HG03558 (cell line): ENCODE measurements at regions not wholly inside any gene's neighbourhood (a gene's known extent, or its start where the extent isn't known, plus 50 kb on each side); places are given as distances from the start of the nearest gene placed in this dataset.

Experiments
- ATAC-seq: cut with Tn5 transposase; IDR thresholded peaks from one replicate; pipeline ENCODE4 v1.9.1; 2021; ENCODE audit warnings: moderate number of reproducible peaks; ENCODE audit not compliant: unreplicated experiment; ENCODE audit errors: extremely low read depth

- ATAC-seq: no peak
Observed at GRCh38 chr15:31847961-31848360, 182.4 kb upstream of the CHRNA7 start.

- no peak for ATAC-seq
Observed at GRCh38 chr15:31848621-31849020, 181.7 kb upstream of the CHRNA7 start.

DNA sequence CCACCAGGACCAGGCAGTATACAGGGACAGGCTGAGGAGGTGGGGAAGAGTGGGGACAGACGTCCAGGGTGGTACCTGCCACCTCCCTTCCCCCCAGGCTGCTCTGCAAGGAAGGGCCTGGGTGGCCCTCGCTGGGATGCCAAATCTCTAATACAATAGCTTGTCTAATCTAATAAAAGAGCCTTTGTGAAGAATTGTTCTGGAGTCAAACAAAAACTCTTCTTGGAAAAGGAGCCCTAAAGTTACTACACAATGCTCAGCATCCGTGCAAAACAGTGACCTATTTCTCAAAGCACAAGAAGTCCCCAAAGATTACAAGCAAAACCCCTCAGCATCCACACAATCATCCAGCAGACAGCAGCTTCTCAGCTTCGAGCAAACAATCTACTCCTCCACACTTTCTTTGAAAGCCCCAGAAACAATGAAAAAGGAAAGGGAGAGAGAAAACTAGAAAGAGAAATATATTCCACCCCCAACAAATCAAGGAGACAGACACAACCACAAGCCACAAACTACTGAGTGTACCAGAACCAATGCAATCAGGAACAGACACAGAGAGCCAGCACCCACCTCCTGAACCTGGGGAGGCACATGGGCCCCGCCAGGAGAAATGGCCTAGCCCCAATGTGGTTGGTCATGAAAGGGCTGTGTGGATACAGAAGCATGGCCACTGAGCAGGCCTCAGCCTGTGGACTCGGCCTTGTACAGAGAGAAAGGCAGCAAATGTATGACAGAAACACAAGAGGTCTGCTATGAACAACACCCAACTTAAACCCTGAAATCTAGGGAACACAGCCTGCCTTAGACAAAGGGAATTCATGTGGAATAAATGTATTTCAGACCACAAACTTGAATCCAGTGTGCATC is 177.1 kb upstream of the CHRNA7 start:
- no peak for ATAC-seq

GRCh38 chr15:31856581-31856980 is 173.7 kb upstream of the CHRNA7 start:
- no peak for ATAC-seq

DNA sequence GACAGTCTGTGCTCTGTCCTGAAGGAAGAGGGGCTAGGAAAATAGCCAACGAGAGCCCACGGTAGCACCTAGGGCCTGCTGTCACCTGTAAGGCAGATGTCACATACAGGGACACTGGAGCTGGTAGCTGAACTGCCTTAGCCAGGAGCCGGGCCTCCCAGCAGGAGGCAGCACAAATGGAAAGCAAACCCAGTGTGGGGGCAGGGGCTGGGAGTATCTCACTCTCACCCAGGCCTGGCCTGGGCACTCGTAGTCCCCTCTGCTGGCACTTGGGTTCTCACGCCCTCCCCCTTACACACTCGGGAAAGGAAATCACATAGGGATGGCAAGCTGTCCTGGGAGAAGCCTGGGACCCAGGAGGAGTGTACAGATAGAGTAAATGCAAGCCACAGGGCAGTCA is 173.1 kb upstream of the CHRNA7 start:
- no peak for ATAC-seq

- no peak for ATAC-seq
Observed at GRCh38 chr15:31858026-31858425, 172.3 kb upstream of the CHRNA7 start.

DNA sequence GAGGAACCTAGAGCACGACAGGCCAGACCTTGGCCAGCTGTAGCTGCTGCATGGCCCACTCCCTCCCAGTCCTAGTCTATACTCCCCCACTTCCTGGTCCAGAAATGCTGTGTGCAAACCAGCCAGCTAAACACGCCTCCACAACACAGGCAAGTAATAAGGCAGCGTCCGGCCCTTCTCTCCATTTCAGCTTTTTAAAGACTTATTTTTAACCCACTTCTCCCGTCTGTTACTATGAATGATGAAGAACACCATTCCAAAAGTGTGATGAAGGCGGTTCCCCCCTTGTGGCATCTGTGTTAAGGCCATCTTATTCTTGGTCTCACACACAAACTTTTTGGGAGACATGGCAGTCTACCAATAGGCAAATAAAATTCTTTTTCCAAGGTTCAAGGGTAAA is 164.1 kb upstream of the CHRNA7 start:
- no peak for ATAC-seq

GRCh38 chr15:31867536-31868442 is 162.5 kb upstream of the CHRNA7 start:
- no peak for ATAC-seq

- no peak for ATAC-seq
Observed at GRCh38 chr15:31869686-31870307, 160.5 kb upstream of the CHRNA7 start.

DNA sequence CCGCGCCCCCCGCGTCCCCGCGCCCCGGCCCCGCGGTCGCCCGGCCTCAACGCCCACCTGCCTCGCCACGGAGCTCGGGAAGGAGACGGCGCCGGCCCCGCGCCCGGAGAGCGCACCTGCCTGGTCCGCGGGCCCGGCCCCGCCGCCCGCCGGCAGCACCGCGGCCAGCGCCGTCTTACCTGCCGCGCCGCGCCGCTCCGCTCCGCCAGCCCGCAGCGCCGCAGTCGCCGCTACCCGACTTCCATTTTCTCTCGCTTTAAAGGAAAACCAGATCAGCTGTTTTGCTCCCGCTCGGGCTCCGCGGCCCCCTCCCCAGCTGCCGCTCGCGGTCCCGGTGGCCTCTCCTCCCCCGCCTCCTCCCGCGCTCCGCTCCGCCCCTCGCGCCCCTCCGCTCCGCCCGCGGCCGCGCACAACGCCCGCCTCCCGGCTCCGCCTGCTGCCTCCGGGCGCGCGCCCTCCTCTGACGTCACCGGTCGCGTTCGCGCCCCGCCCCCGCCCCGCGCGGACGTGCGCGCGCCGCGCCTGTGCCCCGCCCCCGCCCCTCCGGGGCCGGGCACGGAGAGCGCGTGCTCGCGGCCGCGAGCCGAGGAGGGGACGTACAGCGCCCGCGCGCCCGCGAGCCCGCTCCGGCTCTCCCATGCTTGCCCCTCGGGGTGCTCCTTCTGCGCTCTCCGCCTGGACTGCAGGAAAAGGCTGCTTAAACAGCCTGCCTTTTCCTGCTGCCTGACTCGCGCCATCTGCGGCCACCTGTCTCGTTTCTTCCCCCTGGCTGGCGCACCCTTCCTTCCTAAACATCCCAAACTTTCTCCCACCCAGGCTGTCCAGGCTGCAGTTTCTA is 159.8 kb upstream of the CHRNA7 start, which contains the start of gene OTUD7A:
Gene OTUD7A, minus strand, starts transcription at position 346 of the 838 bp plus-strand sequence.
- ATAC-seq: peak; percentile 74

GRCh38 chr15:31871166-31871886 is 159.0 kb upstream of the CHRNA7 start:
- no peak for ATAC-seq

DNA sequence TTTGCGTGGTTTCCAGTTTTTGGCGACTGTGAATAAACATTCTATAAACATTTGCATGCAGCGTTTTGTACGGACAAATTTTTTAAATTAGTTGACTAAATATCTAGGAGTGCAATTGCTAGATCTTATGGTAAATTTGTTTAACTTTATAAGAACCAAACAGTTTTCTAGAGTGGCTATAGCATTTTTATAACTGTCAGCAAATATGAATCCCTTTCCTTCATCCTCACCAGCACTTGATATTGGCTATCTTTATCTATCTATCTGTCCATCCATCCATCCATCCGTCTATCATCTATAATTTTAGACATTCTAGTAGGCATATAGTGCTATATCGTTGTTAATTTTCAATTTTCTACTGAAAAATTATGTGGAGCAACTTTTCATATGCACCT is 158.4 kb upstream of the CHRNA7 start:
- ATAC-seq: no peak

DNA sequence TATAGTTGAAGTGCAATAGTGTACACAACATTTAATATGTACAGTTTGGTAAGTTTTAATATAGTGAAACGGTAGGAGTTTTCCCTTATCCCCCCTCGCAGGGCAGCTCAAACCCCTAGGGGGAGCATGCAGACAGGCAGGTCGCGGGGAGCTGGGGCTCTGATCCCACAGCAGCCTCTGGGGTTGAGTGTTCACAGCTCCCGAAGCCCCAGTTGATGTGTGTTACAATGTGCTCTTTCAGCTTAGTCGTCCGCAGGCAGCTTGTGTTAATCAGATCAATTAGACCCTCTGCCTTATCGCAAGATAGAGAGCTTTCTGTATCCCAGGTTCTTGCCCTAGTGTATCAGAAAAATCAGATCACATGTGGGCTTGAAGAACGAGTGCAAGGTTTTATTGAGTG is 143.1 kb upstream of the CHRNA7 start:
- no peak for ATAC-seq

- no peak for ATAC-seq
Observed at GRCh38 chr15:31892513-31892912, 137.8 kb upstream of the CHRNA7 start.

DNA sequence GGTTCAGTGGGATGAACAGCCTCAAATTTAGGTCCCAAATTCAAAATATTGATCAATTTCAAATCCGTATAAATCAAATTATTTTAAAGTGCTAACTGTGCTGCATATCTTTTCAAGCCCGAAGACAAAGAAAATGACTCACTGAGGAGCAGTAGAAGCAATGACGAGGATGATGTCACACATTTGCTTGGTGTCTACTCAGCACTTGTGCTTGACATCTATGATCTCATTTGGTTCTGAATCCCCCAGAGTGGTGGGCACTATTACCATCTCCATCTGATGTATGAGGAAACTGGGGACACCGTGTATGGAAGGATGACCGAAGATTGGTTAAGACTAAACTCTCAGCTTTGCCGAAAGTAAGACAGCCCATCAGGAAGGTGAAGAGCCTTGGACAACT is 136.5 kb upstream of the CHRNA7 start:
- no peak for ATAC-seq

GRCh38 chr15:31897746-31898145 is 132.6 kb upstream of the CHRNA7 start:
- no peak for ATAC-seq

DNA sequence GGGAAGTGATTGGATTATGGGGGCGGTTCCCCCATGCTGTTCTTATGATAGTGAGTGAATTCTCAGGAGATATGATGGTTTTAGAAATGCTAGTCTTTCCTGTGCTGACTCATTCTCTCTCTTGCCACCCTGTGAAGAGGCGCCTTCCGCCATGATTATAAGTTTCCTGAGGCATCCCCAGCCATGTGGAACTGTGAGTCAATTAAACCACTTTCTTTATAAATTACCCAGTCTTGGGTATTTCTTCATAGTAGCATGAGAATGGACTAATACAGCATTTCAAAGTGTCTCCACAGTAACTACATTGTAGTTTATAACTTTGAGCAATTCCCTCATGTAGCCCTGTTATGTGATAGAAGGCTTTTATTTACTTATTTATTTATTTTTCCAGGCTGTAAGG is 128.8 kb upstream of the CHRNA7 start:
- no peak for ATAC-seq

DNA sequence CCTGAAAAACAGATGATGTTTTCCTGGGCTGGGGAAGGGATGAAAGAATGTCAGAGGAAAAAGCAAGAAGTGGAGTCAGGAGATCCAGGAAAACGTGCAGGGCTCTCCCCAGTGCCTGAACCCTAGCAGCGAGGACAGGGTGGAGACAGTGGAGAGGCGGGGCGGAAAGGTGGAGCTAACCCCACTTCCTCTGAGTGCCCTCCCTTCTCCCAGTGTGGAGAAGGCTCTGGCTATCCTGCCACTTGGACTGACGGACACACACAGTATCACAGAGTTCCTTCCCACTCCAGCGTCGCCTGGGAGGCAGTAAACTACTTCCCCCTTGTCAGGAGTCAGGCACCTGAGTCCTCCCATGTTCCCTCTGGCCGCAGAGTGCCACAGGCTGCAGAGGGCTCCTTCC is 125.3 kb upstream of the CHRNA7 start:
- ATAC-seq: no peak

DNA sequence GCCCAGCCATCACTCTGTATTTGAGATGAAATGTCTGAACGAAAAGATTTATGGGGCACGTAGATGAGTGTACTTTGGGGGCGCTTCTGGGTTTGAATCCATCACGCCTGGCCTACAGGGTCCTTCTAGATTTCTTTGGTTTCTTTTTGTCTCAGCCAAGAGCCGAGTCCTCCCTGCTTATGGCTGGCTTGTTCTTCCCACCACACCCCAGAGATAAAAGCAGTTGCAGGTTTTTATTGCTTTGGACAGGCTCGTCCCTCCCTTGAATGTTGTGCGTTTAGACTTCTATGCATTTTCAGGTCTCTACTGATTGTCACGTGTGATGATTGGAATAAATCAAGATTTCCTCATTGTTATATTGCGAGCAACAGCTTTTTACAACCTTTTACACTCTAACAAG is 104.8 kb upstream of the CHRNA7 start:
- ATAC-seq: no peak
